Retinal pigment epithelial cell (primary cell): ENCODE measurements at regions not wholly inside any gene's neighbourhood (a gene's known extent, or its start where the extent isn't known, plus 50 kb on each side); places are given as distances from the start of the nearest gene placed in this dataset.

Experiments used
- DNase-seq: peaks from one replicate; pipeline ENCODE4 v3.0.0-alpha.2; 2010; ENCODE audit warnings: low read depth
- H3K4me3 ChIP-seq: 2 replicates; pipeline ENCODE4 v1.5.1; 2011; ENCODE audit warnings: mild to moderate bottlenecking, low read length, control low read depth, moderate library complexity
- CTCF ChIP-seq: conservative IDR thresholded peaks from 2 replicates; pipeline ENCODE4 v1.5.1; 2011; ENCODE audit warnings: low read depth, low read length, control low read depth, inconsistent platforms

- DNase-seq: no peak
- H3K4me3 ChIP-seq: no peak overlapping the region
- TF ChIP-seq CTCF: no peak
Observed at GRCh38 chr20:20959031-20959755, 147.0 kb downstream of the LINC00237 start.

- no peak for TF ChIP-seq CTCF
- no peak overlapping the region for H3K4me3 ChIP-seq
- no peak for DNase-seq
Observed at GRCh38 chr20:20956513-20956931, 149.6 kb downstream of the LINC00237 start.

- no peak for DNase-seq
- no peak for TF ChIP-seq CTCF
- H3K4me3 ChIP-seq: no peak overlapping the region
Observed at GRCh38 chr20:20955892-20956291, 150.3 kb downstream of the LINC00237 start.

- no peak for DNase-seq
- H3K4me3 ChIP-seq: no peak overlapping the region
- no peak for TF ChIP-seq CTCF
Observed at GRCh38 chr20:20953738-20954618, 152.2 kb downstream of the LINC00237 start.

- H3K4me3 ChIP-seq: no peak overlapping the region
- DNase-seq: no peak
- TF ChIP-seq CTCF: no peak
Observed at GRCh38 chr20:20950620-20951019, 155.5 kb downstream of the LINC00237 start.

GRCh38 chr20:20946122-20946759 lies 159.9 kb downstream of the LINC00237 start:
- H3K4me3 ChIP-seq: no peak overlapping the region
- TF ChIP-seq CTCF: no peak
- no peak for DNase-seq
